GM23338 (cell line): ENCODE measurements at regions not wholly inside any gene's neighbourhood (a gene's known extent, or its start where the extent isn't known, plus 50 kb on each side); places are given as distances from the start of the nearest gene placed in this dataset.

Experiments
- ATAC-seq: fragments of 200-7000 bp; cut with Tn5 transposase; 3 replicates; pipeline ENCODE4 v1.9.1; 2020
- DNase-seq: peaks from one replicate; pipeline ENCODE4 v3.0.0-alpha.2; 2015; ENCODE audit warnings: low spot score
- H2AFZ ChIP-seq: fragments of 200-600 bp; sonication (generic); 2 replicates; pipeline ENCODE4 v1.8.0; 2016; ENCODE audit warnings: antibody characterized with exemption, mild to moderate bottlenecking, moderate library complexity
- H3F3A ChIP-seq: fragments of 200-600 bp; sonication (generic); replicated peaks from 2 replicates; pipeline ENCODE4 v1.8.0; 2017; ENCODE audit warnings: antibody characterized with exemption, mixed run types, low read depth
- H3K27ac ChIP-seq: fragments of 200-600 bp; sonication (generic); 2 replicates; pipeline ENCODE4 v1.6.1; 2016; ENCODE audit warnings: low read depth
- H3K27me3 ChIP-seq: fragments of 200-600 bp; sonication (generic); 2 replicates; pipeline ENCODE4 v1.8.0; 2016; ENCODE audit warnings: mild to moderate bottlenecking, mixed run types, moderate library complexity; ENCODE audit not compliant: insufficient read depth
- H3K36me3 ChIP-seq: fragments of 200-600 bp; sonication (generic); 2 replicates; pipeline ENCODE4 v1.8.0; 2016; ENCODE audit warnings: mild to moderate bottlenecking; ENCODE audit not compliant: insufficient read depth
- H3K4me1 ChIP-seq: fragments of 200-600 bp; sonication (generic); 2 replicates; pipeline ENCODE4 v1.8.0; 2016; ENCODE audit warnings: mild to moderate bottlenecking, moderate library complexity; ENCODE audit not compliant: insufficient read depth
- H3K4me2 ChIP-seq: fragments of 200-600 bp; sonication (generic); 2 replicates; pipeline ENCODE4 v1.7.1; 2017; ENCODE audit warnings: mixed run types
- H3K4me3 ChIP-seq: fragments of 200-600 bp; sonication (generic); 2 replicates; pipeline ENCODE4 v1.6.1; 2016; ENCODE audit warnings: mixed run types
- H3K79me2 ChIP-seq: fragments of 200-600 bp; sonication (generic); replicated peaks from 2 replicates; pipeline ENCODE4 v1.8.0; 2017; ENCODE audit warnings: mild to moderate bottlenecking; ENCODE audit not compliant: insufficient read depth
- H3K9me2 ChIP-seq: fragments of 200-600 bp; sonication (generic); 2 replicates; pipeline ENCODE4 v1.8.0; 2017; ENCODE audit not compliant: insufficient read depth
- H4K20me1 ChIP-seq: fragments of 200-600 bp; sonication (generic); replicated peaks from 2 replicates; pipeline ENCODE4 v1.8.0; 2017; ENCODE audit warnings: mild to moderate bottlenecking; ENCODE audit not compliant: insufficient read depth
- H3K27ac Mint-ChIP-seq: 2 replicates; pipeline ENCODE4 v1.8.0; 2020; ENCODE audit warnings: inconsistent platforms, mild to moderate bottlenecking, moderate library complexity, mixed read lengths
- H3K27me3 Mint-ChIP-seq: 3 replicates; pipeline ENCODE4 v1.8.0; 2022; ENCODE audit warnings: low read depth, mild to moderate bottlenecking, moderate library complexity, mixed read lengths, inconsistent platforms; ENCODE audit not compliant: insufficient read depth, poor library complexity
- H3K36me3 Mint-ChIP-seq: 3 replicates; pipeline ENCODE4 v1.8.0; 2021; ENCODE audit warnings: low read depth, mild to moderate bottlenecking, inconsistent platforms, moderate library complexity, mixed read lengths
- H3K4me1 Mint-ChIP-seq: 3 replicates; pipeline ENCODE4 v1.8.0; 2020; ENCODE audit warnings: mild to moderate bottlenecking, inconsistent platforms, mixed read lengths
- H3K4me3 Mint-ChIP-seq: 3 replicates; pipeline ENCODE4 v1.8.0; 2021; ENCODE audit warnings: moderate library complexity, mild to moderate bottlenecking, inconsistent platforms, mixed read lengths
- H3K9me3 Mint-ChIP-seq: 3 replicates; pipeline ENCODE4 v1.8.0; 2020; ENCODE audit warnings: moderate library complexity, mild to moderate bottlenecking, inconsistent platforms, mixed read lengths
- CREB1 ChIP-seq: fragments of 250-450 bp; sonication (Bioruptor Pico); IDR thresholded peaks from 2 replicates; pipeline ENCODE4 v1.5.0; 2020; ENCODE audit warnings: low read depth, mild to moderate bottlenecking, moderate library complexity
- EZH2 ChIP-seq: fragments of 200-600 bp; sonication (generic); IDR thresholded peaks from one replicate; pipeline ENCODE4 v1.8.0; 2017; ENCODE audit warnings: antibody characterized with exemption, mild to moderate bottlenecking, low read depth; ENCODE audit not compliant: unreplicated experiment
- JUNB ChIP-seq: IDR thresholded peaks from one replicate; pipeline ENCODE4 v1.6.1; 2016; ENCODE audit warnings: antibody characterized with exemption; ENCODE audit not compliant: unreplicated experiment
- ZNF114 ChIP-seq: fragments of 250-450 bp; sonication (Bioruptor Pico); IDR thresholded peaks from 2 replicates; pipeline ENCODE4 v1.5.0; 2020; ENCODE audit warnings: mild to moderate bottlenecking, moderate library complexity
- ZNF331 ChIP-seq: fragments of 250-450 bp; sonication (Bioruptor Pico); IDR thresholded peaks from 2 replicates; pipeline ENCODE4 v1.5.0; 2020; ENCODE audit warnings: low read depth, mild to moderate bottlenecking, moderate library complexity
- ZNF462 ChIP-seq: fragments of 250-450 bp; sonication (Bioruptor Pico); IDR thresholded peaks from 2 replicates; pipeline ENCODE4 v1.5.0; 2020; ENCODE audit warnings: mild to moderate bottlenecking, moderate library complexity

- TF ChIP-seq ZNF462 (CRISPR knock-in tag) (no peak), JUNB (no peak)
Observed at GRCh38 chr20:51176446-51176845, 153.5 kb upstream of the KCNG1 start (continued).

GRCh38 chr20:51175724-51176123 lies 152.8 kb upstream of the KCNG1 start:
- H3K36me3 Mint-ChIP-seq = no peaks in the 10 kb centered on the region
- Histone ChIP-seq H2AFZ (no peak overlapping the region), H3K27me3 (peaks cover 7% of the 10 kb centered on the region; the same call in 1 of the 2 replicates), H3F3A (no peaks in the 10 kb centered on the region), H3K4me1 (no peaks in the 10 kb centered on the region), H3K36me3 (no peaks in the 10 kb centered on the region), H3K4me2 (no peak overlapping the region), H3K79me2 (no peaks in the 10 kb centered on the region), H3K4me3 (no peak overlapping the region), H4K20me1 (no peaks in the 10 kb centered on the region), H3K27ac (no peak overlapping the region), H3K9me2 (no peaks in the 10 kb centered on the region)
- no peaks in the 10 kb centered on the region for H3K27me3 Mint-ChIP-seq
- 0 out of 3 replicates have a peak, but pooled peaks cover 2% of the 10 kb centered on the region for H3K4me1 Mint-ChIP-seq
- DNase-seq = no peak
- H3K9me3 Mint-ChIP-seq = no peaks in the 10 kb centered on the region; the same call in 2 of the 3 replicates
- no peak overlapping the region for H3K27ac Mint-ChIP-seq
- ATAC-seq = no peak
- H3K4me3 Mint-ChIP-seq = no peak overlapping the region
- TF ChIP-seq CREB1 (CRISPR knock-in tag) = no peak
- no peak for TF ChIP-seq EZH2
- TF ChIP-seq ZNF331 (CRISPR knock-in tag) = no peak
- no peak for TF ChIP-seq ZNF114 (CRISPR knock-in tag)
